Adrenal gland (tissue), 5 donors: ENCODE measurements at regions not wholly inside any gene's neighbourhood (a gene's known extent, or its start where the extent isn't known, plus 50 kb on each side); places are given as distances from the start of the nearest gene placed in this dataset.

ENCODE experiments used
- CTCF ChIP-seq, 6 experiments: fragments of 450-650 bp in 4 of 6; fragments of 200-600 bp in 2 of 6; sonication (generic) in 1 of 6; IDR thresholded peaks; 1 replicate in 5 of 6; 2 replicates in 1 of 6; pipeline versions ENCODE4 v1.5.1 to v1.8.0; 2016 to 2021; ENCODE audit warnings: antibody characterized with exemption in 6 of 6, mild to moderate bottlenecking in 2 of 6, moderate library complexity in 1 of 6
- POLR2A ChIP-seq, 2 donors: fragments of 450-650 bp; IDR thresholded peaks; one replicate each; pipeline ENCODE4 v1.6.1; 2017; ENCODE audit warnings: antibody characterized with exemption in 2 of 2, mild to moderate bottlenecking in 2 of 2, moderate library complexity in 1 of 2
- donor health status: DM: no; HTN: no; CAD: no.

DNA sequence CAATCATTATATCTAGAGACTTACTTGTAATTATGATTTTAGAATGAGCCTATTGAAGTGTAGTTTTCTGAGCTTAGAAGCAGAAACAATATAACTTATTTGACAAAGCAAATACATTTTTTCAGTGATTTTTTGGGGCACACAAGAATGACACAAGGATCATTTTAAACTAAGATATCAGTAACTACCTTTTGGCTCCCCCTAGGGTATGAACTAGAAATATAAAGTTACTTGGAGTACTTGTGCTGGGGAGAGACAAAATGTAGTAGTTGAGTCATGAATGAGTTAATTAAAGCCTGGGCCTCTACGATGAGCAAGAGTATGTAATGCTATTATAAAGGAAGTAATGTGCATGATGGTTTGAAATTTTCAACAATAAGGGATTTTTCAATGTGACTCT lies 1244.1 kb upstream of the ACO1 start:
- peak in 5 of 6 experiments; percentile 6 to 39 (median 27) for TF ChIP-seq CTCF (IDR thresholded peaks at IDR 0.05)
- no peak for TF ChIP-seq POLR2A (IDR thresholded peaks at IDR 0.05)
